ENCODE measurements at regions not wholly inside any gene's neighbourhood (a gene's known extent, or its start where the extent isn't known, plus 50 kb on each side); places are given as distances from the start of the nearest gene placed in this dataset.

DNA sequence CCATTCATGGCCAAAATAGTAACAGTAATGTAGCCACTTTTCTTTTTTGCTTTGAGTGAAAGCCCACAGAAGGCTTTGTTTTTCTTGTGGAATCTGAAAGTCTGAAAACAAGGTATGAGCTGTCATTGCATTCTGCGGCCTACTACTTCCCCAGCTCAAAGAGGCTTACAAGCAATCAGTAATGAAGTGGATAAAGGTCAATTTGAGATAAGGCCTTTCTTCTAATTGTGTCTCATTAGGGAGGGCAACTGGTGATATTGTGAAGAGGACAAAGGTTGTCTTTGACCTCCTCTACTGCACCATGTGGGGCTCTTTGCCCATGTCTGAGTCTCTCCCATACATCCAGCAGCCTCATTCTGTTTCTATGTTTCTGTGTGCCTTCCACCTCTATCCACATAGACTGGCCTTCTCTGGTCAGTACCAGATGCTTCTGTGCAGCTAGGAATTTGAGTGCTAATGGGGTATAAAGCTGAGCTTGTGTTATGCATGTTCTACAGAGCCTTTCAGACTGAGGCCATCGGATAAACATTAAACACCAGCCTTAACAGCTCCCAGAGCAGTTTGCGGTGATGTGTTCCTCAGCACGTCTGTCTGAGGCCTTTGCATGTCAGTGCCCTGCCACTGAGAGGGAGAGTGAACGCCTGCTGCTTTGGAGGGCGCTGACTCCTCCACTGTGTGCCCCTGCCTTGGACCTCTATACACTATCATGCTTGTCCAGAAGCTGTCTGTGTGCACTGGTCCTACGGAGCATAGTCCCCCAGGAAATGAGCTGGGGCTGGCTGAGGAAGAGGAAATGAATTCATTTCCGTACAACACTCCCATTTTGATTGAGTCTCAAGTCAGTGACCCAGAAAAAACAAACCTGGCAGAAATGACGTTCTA, 80.2 kb downstream of the SH2D1A start:
- no peak overlapping the region for H3K27ac ChIP-seq (replicated peaks)
- TF ChIP-seq, protein P1, sequence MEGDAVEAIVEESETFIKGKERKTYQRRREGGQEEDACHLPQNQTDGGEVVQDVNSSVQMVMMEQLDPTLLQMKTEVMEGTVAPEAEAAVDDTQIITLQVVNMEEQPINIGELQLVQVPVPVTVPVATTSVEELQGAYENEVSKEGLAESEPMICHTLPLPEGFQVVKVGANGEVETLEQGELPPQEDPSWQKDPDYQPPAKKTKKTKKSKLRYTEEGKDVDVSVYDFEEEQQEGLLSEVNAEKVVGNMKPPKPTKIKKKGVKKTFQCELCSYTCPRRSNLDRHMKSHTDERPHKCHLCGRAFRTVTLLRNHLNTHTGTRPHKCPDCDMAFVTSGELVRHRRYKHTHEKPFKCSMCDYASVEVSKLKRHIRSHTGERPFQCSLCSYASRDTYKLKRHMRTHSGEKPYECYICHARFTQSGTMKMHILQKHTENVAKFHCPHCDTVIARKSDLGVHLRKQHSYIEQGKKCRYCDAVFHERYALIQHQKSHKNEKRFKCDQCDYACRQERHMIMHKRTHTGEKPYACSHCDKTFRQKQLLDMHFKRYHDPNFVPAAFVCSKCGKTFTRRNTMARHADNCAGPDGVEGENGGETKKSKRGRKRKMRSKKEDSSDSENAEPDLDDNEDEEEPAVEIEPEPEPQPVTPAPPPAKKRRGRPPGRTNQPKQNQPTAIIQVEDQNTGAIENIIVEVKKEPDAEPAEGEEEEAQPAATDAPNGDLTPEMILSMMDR (IDR thresholded peaks at IDR 0.05; ENCODE audit: insufficient read depth, low read length): no peak
- TF ChIP-seq GABPA (IDR thresholded peaks at IDR 0.05; ENCODE audit: low read depth) (no peak), POLR2AphosphoS5 (IDR thresholded peaks at IDR 0.05; ENCODE audit: low read depth) (no peak), SPI1 (IDR thresholded peaks at IDR 0.05; ENCODE audit: borderline replicate concordance, low read depth) (no peak)
- TF ChIP-seq, protein P2, sequence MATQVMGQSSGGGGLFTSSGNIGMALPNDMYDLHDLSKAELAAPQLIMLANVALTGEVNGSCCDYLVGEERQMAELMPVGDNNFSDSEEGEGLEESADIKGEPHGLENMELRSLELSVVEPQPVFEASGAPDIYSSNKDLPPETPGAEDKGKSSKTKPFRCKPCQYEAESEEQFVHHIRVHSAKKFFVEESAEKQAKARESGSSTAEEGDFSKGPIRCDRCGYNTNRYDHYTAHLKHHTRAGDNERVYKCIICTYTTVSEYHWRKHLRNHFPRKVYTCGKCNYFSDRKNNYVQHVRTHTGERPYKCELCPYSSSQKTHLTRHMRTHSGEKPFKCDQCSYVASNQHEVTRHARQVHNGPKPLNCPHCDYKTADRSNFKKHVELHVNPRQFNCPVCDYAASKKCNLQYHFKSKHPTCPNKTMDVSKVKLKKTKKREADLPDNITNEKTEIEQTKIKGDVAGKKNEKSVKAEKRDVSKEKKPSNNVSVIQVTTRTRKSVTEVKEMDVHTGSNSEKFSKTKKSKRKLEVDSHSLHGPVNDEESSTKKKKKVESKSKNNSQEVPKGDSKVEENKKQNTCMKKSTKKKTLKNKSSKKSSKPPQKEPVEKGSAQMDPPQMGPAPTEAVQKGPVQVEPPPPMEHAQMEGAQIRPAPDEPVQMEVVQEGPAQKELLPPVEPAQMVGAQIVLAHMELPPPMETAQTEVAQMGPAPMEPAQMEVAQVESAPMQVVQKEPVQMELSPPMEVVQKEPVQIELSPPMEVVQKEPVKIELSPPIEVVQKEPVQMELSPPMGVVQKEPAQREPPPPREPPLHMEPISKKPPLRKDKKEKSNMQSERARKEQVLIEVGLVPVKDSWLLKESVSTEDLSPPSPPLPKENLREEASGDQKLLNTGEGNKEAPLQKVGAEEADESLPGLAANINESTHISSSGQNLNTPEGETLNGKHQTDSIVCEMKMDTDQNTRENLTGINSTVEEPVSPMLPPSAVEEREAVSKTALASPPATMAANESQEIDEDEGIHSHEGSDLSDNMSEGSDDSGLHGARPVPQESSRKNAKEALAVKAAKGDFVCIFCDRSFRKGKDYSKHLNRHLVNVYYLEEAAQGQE (IDR thresholded peaks at IDR 0.05; ENCODE audit: insufficient replicate concordance, low read depth): no peak
- no peak overlapping the region for H3K4me3 ChIP-seq (replicated peaks; ENCODE audit: insufficient read depth, low read length)
- no peak for DNase-seq (ENCODE audit: low read depth in 1 of 2, low spot score in 1 of 2)
- H3K27me3 ChIP-seq (ENCODE audit: insufficient read depth, poor library complexity, severe bottlenecking): no peaks in the 10 kb centered on the region

DNA sequence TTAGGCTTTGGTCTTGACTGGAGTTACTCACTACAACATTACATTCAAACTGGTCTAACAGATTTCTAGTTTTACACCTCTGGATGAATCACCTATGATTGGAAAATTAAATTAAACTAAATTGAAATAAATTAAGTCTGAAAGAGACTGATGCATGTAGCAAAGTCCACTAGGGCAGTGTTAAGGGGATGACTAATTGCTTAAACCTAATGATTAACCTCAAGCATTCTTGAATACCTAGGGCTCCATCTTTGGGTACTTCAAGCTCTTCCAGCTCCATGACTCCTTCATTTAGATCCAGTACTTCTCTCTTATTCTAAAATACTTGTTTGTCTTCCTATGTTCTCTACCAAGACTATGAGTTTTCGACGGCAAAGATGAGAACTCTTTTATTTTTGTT, 86.8 kb downstream of the SH2D1A start:
- Histone ChIP-seq H3K27ac (replicated peaks) (no peak overlapping the region), H3K4me3 (replicated peaks; ENCODE audit: insufficient read depth, low read length) (no peak overlapping the region), H3K27me3 (ENCODE audit: insufficient read depth, poor library complexity, severe bottlenecking) (no peaks in the 10 kb centered on the region)
- TF ChIP-seq SPI1 (IDR thresholded peaks at IDR 0.05; ENCODE audit: borderline replicate concordance, low read depth) (no peak), GABPA (IDR thresholded peaks at IDR 0.05; ENCODE audit: low read depth) (no peak), POLR2AphosphoS5 (IDR thresholded peaks at IDR 0.05; ENCODE audit: low read depth) (no peak)
- TF ChIP-seq, protein P2 (IDR thresholded peaks at IDR 0.05; ENCODE audit: insufficient replicate concordance, low read depth): no peak
- TF ChIP-seq, protein P1 (IDR thresholded peaks at IDR 0.05; ENCODE audit: insufficient read depth, low read length): no peak
- no peak for DNase-seq (ENCODE audit: low read depth in 1 of 2, low spot score in 1 of 2)

DNA sequence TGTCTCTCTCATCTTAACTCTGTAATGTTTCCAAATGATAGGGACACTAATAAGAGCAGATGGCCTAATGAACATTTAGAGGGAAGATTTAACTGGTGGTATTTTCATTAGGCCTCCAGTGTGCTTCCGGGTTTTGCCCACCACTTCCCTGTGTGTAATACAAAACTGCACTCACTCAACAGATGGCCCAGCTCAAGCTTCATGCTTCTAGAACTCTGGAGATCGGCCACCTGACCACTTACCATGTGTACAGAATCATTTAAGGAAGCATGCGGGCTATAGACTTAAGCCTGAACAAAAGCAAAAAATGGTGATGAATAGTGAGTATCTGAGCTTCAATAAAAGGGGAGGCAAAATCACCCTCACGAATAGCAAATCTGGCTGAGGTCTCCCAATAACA, 89.3 kb downstream of the SH2D1A start:
- Histone ChIP-seq H3K4me3 (replicated peaks; ENCODE audit: insufficient read depth, low read length) (no peak overlapping the region), H3K27me3 (ENCODE audit: insufficient read depth, poor library complexity, severe bottlenecking) (no peaks in the 10 kb centered on the region), H3K27ac (replicated peaks) (no peak overlapping the region)
- DNase-seq (ENCODE audit: low read depth in 1 of 2, low spot score in 1 of 2): no peak
- TF ChIP-seq POLR2AphosphoS5 (IDR thresholded peaks at IDR 0.05; ENCODE audit: low read depth) (no peak), GABPA (IDR thresholded peaks at IDR 0.05; ENCODE audit: low read depth) (no peak), SPI1 (IDR thresholded peaks at IDR 0.05; ENCODE audit: borderline replicate concordance, low read depth) (no peak)
- TF ChIP-seq, protein P2 (IDR thresholded peaks at IDR 0.05; ENCODE audit: insufficient replicate concordance, low read depth): no peak
- TF ChIP-seq, protein P1 (IDR thresholded peaks at IDR 0.05; ENCODE audit: insufficient read depth, low read length): no peak

Data from HL-60 (cell line).